HepG2 (cell line): ENCODE measurements at regions not wholly inside any gene's neighbourhood (a gene's known extent, or its start where the extent isn't known, plus 50 kb on each side); places are given as distances from the start of the nearest gene placed in this dataset.
A peak's percentile ranks its signal among the peaks of the same experiment; 100 is the strongest.

Experiments used
- ATAC-seq: fragments of 200-7000 bp; cut with Tn5 transposase; 3 replicates; pipeline ENCODE4 v1.9.1; 2020; ENCODE audit warnings: mild to moderate bottlenecking, moderate library complexity
- BruUV-seq: library from RNA; stranded (reverse); fragments of 400-500 nt; replicated peaks from 2 replicates; lab custom pipeline; 2021; lab: Mats Ljungman, UMichigan
- CTCF ChIA-PET: fragments of 300-600 bp; formaldehyde crosslinking; extraction: SDS; loops from one replicate; lab custom pipeline; 2021; ENCODE audit warnings: low total read pairs, inconsistent platforms, low intra/inter-chr PET ratio; lab: Yijun Ruan, JAX
- POLR2A ChIA-PET: fragments of 350-600 bp; sonication (Branson Sonifier 250); formaldehyde crosslinking; loops from one replicate; lab custom pipeline; 2020; ENCODE audit warnings: antibody characterized with exemption, inconsistent platforms; lab: Yijun Ruan, JAX
- DNase-seq: peaks from one replicate; pipeline ENCODE4 v3.0.0-alpha.2; 2015; ENCODE audit warnings: low spot score
- FAIRE-seq: peaks from 3 replicates; lab custom pipeline; 2011; peaks lifted over from hg19 to GRCh38; lab: Jason Lieb, UNC
- H2AFZ ChIP-seq: one replicate; pipeline ENCODE4 v1.6.1; 2011; ENCODE audit warnings: low read length, inconsistent platforms
- H3K27ac ChIP-seq: fragments of 300-600 bp; 3 replicates; pipeline ENCODE4 v1.8.0; 2011; ENCODE audit warnings: mixed run types, mild to moderate bottlenecking, mixed read lengths, low read length, inconsistent platforms; ENCODE audit not compliant: insufficient read depth; ENCODE audit errors: extremely low read length
- H3K27me3 ChIP-seq, 2 experiments: fragments of 200-600 bp in 1 of 2; 2 replicates in 1 of 2; 3 replicates in 1 of 2; pipeline versions ENCODE4 v1.6.0 to v1.8.0; 2011; ENCODE audit warnings: low read length in 2 of 2, mild to moderate bottlenecking in 2 of 2, moderate library complexity in 2 of 2, inconsistent platforms in 1 of 2; ENCODE audit not compliant: insufficient read depth in 2 of 2, control insufficient read depth in 1 of 2
- H3K36me3 ChIP-seq, 2 experiments: fragments of 200-600 bp in 1 of 2; replicated peaks in 1 of 2; 2 replicates in 1 of 2; 3 replicates in 1 of 2; pipeline versions ENCODE4 v1.5.1 to v1.8.0; 2011; ENCODE audit warnings: low read length in 2 of 2, inconsistent platforms in 1 of 2; ENCODE audit not compliant: insufficient read depth in 2 of 2, control insufficient read depth in 1 of 2
- H3K4me1 ChIP-seq: 2 replicates; pipeline ENCODE4 v1.5.1; 2012; ENCODE audit warnings: low read length, inconsistent platforms; ENCODE audit not compliant: insufficient read depth
- H3K4me2 ChIP-seq: 2 replicates; pipeline ENCODE4 v1.6.0; 2011; ENCODE audit warnings: low read depth, low read length, inconsistent platforms
- H3K4me3 ChIP-seq, 3 experiments: fragments of 200-600 bp in 1 of 3; sonication (generic), shearing (Covaris generic) in 1 of 3; replicated peaks in 1 of 3; 2 replicates each; pipeline ENCODE4 v1.5.1; 2011 to 2016; ENCODE audit warnings: low read length in 3 of 3, inconsistent platforms in 2 of 3, low read depth in 2 of 3, mild to moderate bottlenecking in 2 of 3, control low read depth in 1 of 3, mixed read lengths in 1 of 3; ENCODE audit not compliant: insufficient read depth in 1 of 3
- H3K79me2 ChIP-seq: one replicate; pipeline ENCODE4 v1.6.1; 2011; ENCODE audit warnings: low read length, inconsistent platforms; ENCODE audit not compliant: insufficient read depth
- H3K9ac ChIP-seq: 2 replicates; pipeline ENCODE4 v1.6.0; 2011; ENCODE audit warnings: mild to moderate bottlenecking, low read depth, low read length, inconsistent platforms; ENCODE audit not compliant: insufficient read depth
- H3K9me3 ChIP-seq: 2 replicates; pipeline ENCODE4 v1.5.1; 2012; ENCODE audit warnings: mild to moderate bottlenecking, low read length
- H4K20me1 ChIP-seq: 2 replicates; pipeline ENCODE4 v1.6.0; 2011; ENCODE audit warnings: inconsistent platforms, mild to moderate bottlenecking, low read length, moderate library complexity; ENCODE audit not compliant: insufficient read depth
- CBX2 ChIP-seq, 2 experiments: fragments of 200-600 bp in 1 of 2; sonication (generic); formaldehyde crosslinking in 1 of 2; IDR thresholded peaks; 2 replicates each; pipeline versions ENCODE4 v1.7.0 to v1.8.1; 2018 to 2022; ENCODE audit warnings: low read depth in 2 of 2, low read length in 1 of 2, mild to moderate bottlenecking in 1 of 2, missing genetic modification reagents in 1 of 2
- FUBP1 ChIP-seq: sonication (generic); formaldehyde crosslinking; IDR thresholded peaks from 2 replicates; pipeline ENCODE4 v1.5.1; 2020; ENCODE audit warnings: missing genetic modification reagents, mild to moderate bottlenecking, borderline replicate concordance
- KMT2B ChIP-seq: IDR thresholded peaks from 2 replicates; pipeline ENCODE4 v1.6.1; 2016; ENCODE audit warnings: missing genetic modification reagents, missing compliant biosample characterization
- MAX ChIP-seq: IDR thresholded peaks from 2 replicates; pipeline ENCODE4 v1.6.1; 2012; ENCODE audit warnings: inconsistent platforms
- MTF1 ChIP-seq: sonication (generic); formaldehyde crosslinking; IDR thresholded peaks from 2 replicates; pipeline ENCODE4 v1.5.0; 2020; ENCODE audit warnings: missing genetic modification reagents
- NR2F6 ChIP-seq, 2 experiments: IDR thresholded peaks; 2 replicates each; pipeline ENCODE4 v1.6.1; 2016; ENCODE audit warnings: antibody characterized with exemption in 1 of 2, mild to moderate bottlenecking in 1 of 2
- PLSCR1 ChIP-seq: sonication (generic); formaldehyde crosslinking; IDR thresholded peaks from 2 replicates; pipeline ENCODE4 v1.5.0; 2020; ENCODE audit warnings: missing genetic modification reagents, mild to moderate bottlenecking, borderline replicate concordance
- POLR2A ChIP-seq, 2 experiments: IDR thresholded peaks; 2 replicates each; pipeline ENCODE4 v1.6.1; 2011; ENCODE audit warnings: low read depth in 2 of 2, low read length in 2 of 2, mild to moderate bottlenecking in 1 of 2, moderate library complexity in 1 of 2; ENCODE audit not compliant: insufficient read depth in 1 of 2
- POLR2AphosphoS2 ChIP-seq: IDR thresholded peaks from 2 replicates; pipeline ENCODE4 v1.6.1; 2011; ENCODE audit warnings: low read depth, low read length, improper control_type of control experiment
- PRDM4 ChIP-seq: sonication (generic); formaldehyde crosslinking; IDR thresholded peaks from 2 replicates; pipeline ENCODE4 v1.9.0; 2021; ENCODE audit warnings: missing genetic modification reagents, borderline replicate concordance
- SRSF4 ChIP-seq: fragments of 200-400 bp; formaldehyde crosslinking; IDR thresholded peaks from one replicate; pipeline ENCODE4 v1.6.1; 2018; ENCODE audit warnings: mild to moderate bottlenecking, low read depth, low read length, moderate library complexity; ENCODE audit not compliant: poor library complexity, severe bottlenecking
- THAP11 ChIP-seq: IDR thresholded peaks from 2 replicates; pipeline ENCODE4 v1.6.1; 2016; ENCODE audit warnings: missing biosample characterization, missing genetic modification reagents
- TP53 ChIP-seq: sonication (generic); formaldehyde crosslinking; conservative IDR thresholded peaks from 2 replicates; pipeline ENCODE4 v1.4.0; 2020; ENCODE audit warnings: missing genetic modification reagents
- ZFX ChIP-seq: sonication (generic); formaldehyde crosslinking; IDR thresholded peaks from 2 replicates; pipeline ENCODE4 v1.4.0; 2020; ENCODE audit warnings: mild to moderate bottlenecking, low read depth, missing genetic modification reagents, moderate library complexity
- ZNF263 ChIP-seq: sonication (generic); formaldehyde crosslinking; IDR thresholded peaks from 2 replicates; pipeline ENCODE4 v1.4.0; 2020; ENCODE audit warnings: missing genetic modification reagents
- ZNF292 ChIP-seq: sonication (generic); formaldehyde crosslinking; IDR thresholded peaks from 2 replicates; pipeline ENCODE4 v1.8.1; 2022; ENCODE audit warnings: mild to moderate bottlenecking, low read depth, missing genetic modification reagents, borderline replicate concordance
- ZNF629 ChIP-seq: sonication (generic); formaldehyde crosslinking; conservative IDR thresholded peaks from 2 replicates; pipeline ENCODE4 v1.5.0; 2020; ENCODE audit warnings: missing genetic modification reagents
- ZNF703 ChIP-seq: sonication (generic); formaldehyde crosslinking; IDR thresholded peaks from 2 replicates; pipeline ENCODE4 v1.5.1; 2020; ENCODE audit warnings: missing genetic modification reagents, mild to moderate bottlenecking, moderate library complexity, borderline replicate concordance
- WGBS: methylation state at CpG from one replicate; pipeline ENCODE4 v1.1.6; 2017; ENCODE audit warnings: low lambda C conversion rate; 5-methylcytosine and 5-hydroxymethylcytosine counted together
- in situ Hi-C: cut with HindIII; loops from 2 replicates; pipeline ENCODE4 v1.10.0; 2017; ENCODE audit warnings: low pct_unique_long_range_greater_than_20kb; ENCODE audit not compliant: extremely low pct_ligation_motif_present
- intact Hi-C: fragments of 100-400 bp; cut with micrococcal nuclease; formaldehyde crosslinking; loops from one replicate; pipeline ENCODE4 v1.10.0; 2022; ENCODE audit not compliant: unreplicated experiment

GRCh38 chr2:105610576-105611332 lies 134.0 kb upstream of the NCK2 start (continued):
- no peak for TF ChIP-seq ZNF703
- no peak for TF ChIP-seq SRSF4
- TF ChIP-seq ZNF629 (CRISPR knock-in tag) = no peak
- no peak for TF ChIP-seq ZNF292
- no peak for TF ChIP-seq THAP11
- no peak for TF ChIP-seq CBX2 (IDR thresholded peaks at IDR 0.05; ENCODE audit: low read depth, low read length)
- TF ChIP-seq CBX2 (CRISPR knock-in tag; IDR thresholded peaks at IDR 0.05; ENCODE audit: low read depth) = 0 out of 2 replicates have a peak, but pooled peaks have one; percentile 19
- TF ChIP-seq ZNF263 (CRISPR knock-in tag) = peak; percentile 83
- no peak for TF ChIP-seq FUBP1 (CRISPR knock-in tag)
- peak; percentile 17; the same call in 1 of the 2 replicates for TF ChIP-seq MAX

GRCh38 chr2:105609746-105610402 lies 134.8 kb upstream of the NCK2 start:
- intact Hi-C loops = no loop called here
- Histone ChIP-seq H3K9ac (no peak overlapping the region), H3K27me3 (no peaks in the 10 kb centered on the region), H3K36me3 (no peaks in the 10 kb centered on the region), H3K9me3 (no peaks in the 10 kb centered on the region), H3K4me2 (peak overlapping the region; percentile 58), H3K4me3 (no peak overlapping the region)
- no peak for FAIRE-seq
- BruUV-seq = no TSS peak
- no peak for TF ChIP-seq KMT2B (CRISPR knock-in tag)
- no peak for TF ChIP-seq POLR2A (IDR thresholded peaks at IDR 0.05; ENCODE audit: insufficient read depth in 1 of 2, low read depth in 2 of 2, low read length in 2 of 2)
- TF ChIP-seq MTF1 (CRISPR knock-in tag) = no peak
- no peak for TF ChIP-seq PRDM4
- TF ChIP-seq POLR2AphosphoS2 = no peak
- TF ChIP-seq PLSCR1 (CRISPR knock-in tag) = no peak
- peak; percentile 37; the same call in 1 of the 2 replicates for TF ChIP-seq NR2F6 (IDR thresholded peaks at IDR 0.05)
- TF ChIP-seq NR2F6 (CRISPR knock-in tag; IDR thresholded peaks at IDR 0.05) = no peak
- no peak for TF ChIP-seq TP53
- no peak for TF ChIP-seq ZFX (CRISPR knock-in tag)
- TF ChIP-seq, all 625 proteins: peak for 1
- ChIA-PET CTCF (no interaction called here), POLR2A (no interaction called here)
- ATAC-seq (peak; percentile 33; the same call in 2 of the 3 replicates), DNase-seq (no peak)
- no peak overlapping the region for H2AFZ ChIP-seq
- in situ Hi-C loops = no loop called here
- no peak overlapping the region for H3K27ac ChIP-seq
- H4K20me1 ChIP-seq = no peaks in the 10 kb centered on the region
- whole genome bisulfite sequencing = 59% methylated on average over 13 of the region's 13 CpGs
- peaks cover 33% of the 10 kb centered on the region for H3K4me1 ChIP-seq
- H3K79me2 ChIP-seq = no peaks in the 10 kb centered on the region
